KMS-11 (cell line): ENCODE measurements at regions not wholly inside any gene's neighbourhood (a gene's known extent, or its start where the extent isn't known, plus 50 kb on each side); places are given as distances from the start of the nearest gene placed in this dataset.

Experiments
- H2AFZ ChIP-seq: fragments of 200-600 bp; sonication (generic); 2 replicates; pipeline ENCODE4 v1.6.1; 2016; ENCODE audit warnings: antibody characterized with exemption, mixed run types, low read depth
- H3K27ac ChIP-seq: fragments of 200-600 bp; sonication (generic); 2 replicates; pipeline ENCODE4 v1.6.1; 2016; ENCODE audit warnings: mild to moderate bottlenecking, mixed run types
- H3K27me3 ChIP-seq: fragments of 200-600 bp; sonication (generic); 2 replicates; pipeline ENCODE4 v1.6.1; 2017; ENCODE audit warnings: mild to moderate bottlenecking, low read depth, mixed run types, moderate library complexity; ENCODE audit not compliant: insufficient read depth
- H3K36me3 ChIP-seq: fragments of 200-600 bp; sonication (generic); 2 replicates; pipeline ENCODE4 v1.6.1; 2017; ENCODE audit warnings: mild to moderate bottlenecking, mixed run types; ENCODE audit not compliant: insufficient read depth
- H3K4me1 ChIP-seq: fragments of 200-600 bp; sonication (generic); 2 replicates; pipeline ENCODE4 v1.6.1; 2016; ENCODE audit warnings: mild to moderate bottlenecking, low read depth, mixed run types; ENCODE audit not compliant: poor library complexity, severe bottlenecking
- H3K4me2 ChIP-seq: fragments of 200-600 bp; sonication (generic); 2 replicates; pipeline ENCODE4 v1.7.0; 2016; ENCODE audit warnings: mild to moderate bottlenecking, mixed run types
- H3K4me3 ChIP-seq: fragments of 200-600 bp; sonication (generic); IDR thresholded peaks from 2 replicates; pipeline ENCODE4 v1.6.1; 2017; ENCODE audit warnings: low read depth, low read length, mixed read lengths; ENCODE audit not compliant: insufficient read depth
- H3K79me2 ChIP-seq: fragments of 200-600 bp; sonication (generic); 2 replicates; pipeline ENCODE4 v1.6.1; 2016; ENCODE audit warnings: low read depth, mixed run types; ENCODE audit not compliant: insufficient read depth
- H3K9ac ChIP-seq: fragments of 200-600 bp; sonication (generic); 2 replicates; pipeline ENCODE4 v1.6.1; 2016; ENCODE audit warnings: mild to moderate bottlenecking, mixed run types
- H4K20me1 ChIP-seq: fragments of 200-600 bp; sonication (generic); 2 replicates; pipeline ENCODE4 v1.6.1; 2016; ENCODE audit warnings: mild to moderate bottlenecking, mixed run types; ENCODE audit not compliant: insufficient read depth
- TF ChIP-seq, protein P1 (sequence below): fragments of 200-600 bp; sonication (generic); conservative IDR thresholded peaks from 2 replicates; pipeline ENCODE4 v1.6.1; 2017; ENCODE audit warnings: low read depth, mild to moderate bottlenecking, antibody characterized with exemption, low read length, moderate library complexity, mixed read lengths

DNA sequence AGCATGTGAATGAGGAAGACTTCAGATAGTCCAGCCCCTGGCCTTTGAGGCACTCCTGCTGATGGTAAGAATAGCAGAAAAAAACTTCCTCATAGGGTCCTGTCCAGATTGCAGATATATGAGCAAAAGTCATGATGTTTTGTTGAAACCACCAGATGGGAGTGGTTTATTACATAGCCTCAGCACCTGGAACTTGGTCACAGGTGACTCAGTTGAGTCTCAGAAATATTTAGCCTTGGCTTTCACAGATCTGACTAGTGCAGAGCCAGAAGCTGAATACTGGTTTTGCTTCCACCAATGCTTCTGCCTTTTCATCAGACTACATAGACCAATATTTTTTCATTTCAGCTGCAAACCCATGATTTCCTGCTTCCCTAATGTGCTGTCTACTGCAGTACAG is 994.9 kb upstream of the SLIT2 start:
- H3K4me2 ChIP-seq = no peak overlapping the region
- H3K4me1 ChIP-seq = no peaks in the 10 kb centered on the region
- no peak overlapping the region for H2AFZ ChIP-seq
- TF ChIP-seq, protein P1, sequence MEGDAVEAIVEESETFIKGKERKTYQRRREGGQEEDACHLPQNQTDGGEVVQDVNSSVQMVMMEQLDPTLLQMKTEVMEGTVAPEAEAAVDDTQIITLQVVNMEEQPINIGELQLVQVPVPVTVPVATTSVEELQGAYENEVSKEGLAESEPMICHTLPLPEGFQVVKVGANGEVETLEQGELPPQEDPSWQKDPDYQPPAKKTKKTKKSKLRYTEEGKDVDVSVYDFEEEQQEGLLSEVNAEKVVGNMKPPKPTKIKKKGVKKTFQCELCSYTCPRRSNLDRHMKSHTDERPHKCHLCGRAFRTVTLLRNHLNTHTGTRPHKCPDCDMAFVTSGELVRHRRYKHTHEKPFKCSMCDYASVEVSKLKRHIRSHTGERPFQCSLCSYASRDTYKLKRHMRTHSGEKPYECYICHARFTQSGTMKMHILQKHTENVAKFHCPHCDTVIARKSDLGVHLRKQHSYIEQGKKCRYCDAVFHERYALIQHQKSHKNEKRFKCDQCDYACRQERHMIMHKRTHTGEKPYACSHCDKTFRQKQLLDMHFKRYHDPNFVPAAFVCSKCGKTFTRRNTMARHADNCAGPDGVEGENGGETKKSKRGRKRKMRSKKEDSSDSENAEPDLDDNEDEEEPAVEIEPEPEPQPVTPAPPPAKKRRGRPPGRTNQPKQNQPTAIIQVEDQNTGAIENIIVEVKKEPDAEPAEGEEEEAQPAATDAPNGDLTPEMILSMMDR = no peak
- no peak overlapping the region for H3K4me3 ChIP-seq
- no peaks in the 10 kb centered on the region for H3K27me3 ChIP-seq
- H3K27ac ChIP-seq = no peak overlapping the region
- H3K36me3 ChIP-seq = no peaks in the 10 kb centered on the region
- no peak overlapping the region for H3K9ac ChIP-seq
- H4K20me1 ChIP-seq = no peaks in the 10 kb centered on the region
- H3K79me2 ChIP-seq = no peaks in the 10 kb centered on the region

DNA sequence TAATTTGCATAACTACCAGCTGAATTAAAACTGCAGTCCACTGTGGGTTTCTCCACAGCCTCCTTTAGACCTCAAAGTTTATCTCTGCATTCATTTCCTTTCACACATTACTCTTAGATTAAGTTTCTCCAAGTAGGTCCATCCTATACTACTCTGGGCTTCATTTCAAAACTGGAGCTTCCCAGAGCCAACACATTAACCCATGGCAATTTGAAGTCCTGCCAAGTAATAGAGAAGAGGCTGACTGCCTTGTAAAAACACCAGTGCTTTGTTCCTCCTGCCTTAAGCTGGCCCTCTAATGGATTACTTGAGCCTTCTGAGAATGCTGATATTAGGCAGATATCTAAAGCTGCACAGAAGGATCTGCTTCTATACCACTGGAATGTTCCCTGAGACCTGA is 997.2 kb upstream of the SLIT2 start:
- Histone ChIP-seq H3K4me2 (no peak overlapping the region), H3K9ac (no peak overlapping the region), H3K27ac (no peak overlapping the region), H3K4me1 (no peaks in the 10 kb centered on the region), H3K27me3 (no peaks in the 10 kb centered on the region), H3K36me3 (no peaks in the 10 kb centered on the region), H3K4me3 (no peak overlapping the region), H3K79me2 (no peaks in the 10 kb centered on the region), H4K20me1 (no peaks in the 10 kb centered on the region), H2AFZ (no peak overlapping the region)
- TF ChIP-seq, protein P1 = no peak

DNA sequence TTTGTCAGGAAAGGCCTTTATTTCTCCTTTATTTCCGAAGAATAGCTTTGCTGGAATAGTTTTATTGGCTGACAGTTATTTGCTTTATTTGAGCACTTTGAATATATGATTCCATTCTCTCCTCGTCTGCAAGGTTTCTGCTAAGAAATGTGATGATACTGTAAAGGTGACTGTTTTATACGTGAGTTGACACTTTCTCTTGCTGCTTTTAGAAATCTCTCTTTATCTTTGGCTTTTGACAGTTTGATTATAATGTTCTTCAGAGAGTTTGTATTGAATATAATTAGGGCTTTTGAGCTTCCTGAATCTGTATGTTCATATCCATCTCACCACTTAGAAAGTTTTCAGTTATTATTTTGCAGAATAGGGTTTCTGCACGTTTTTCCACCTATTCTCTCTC is 1003.7 kb upstream of the SLIT2 start:
- no peaks in the 10 kb centered on the region for H3K79me2 ChIP-seq
- no peaks in the 10 kb centered on the region for H4K20me1 ChIP-seq
- no peaks in the 10 kb centered on the region for H3K36me3 ChIP-seq
- H3K9ac ChIP-seq = no peak overlapping the region
- no peak overlapping the region for H3K27ac ChIP-seq
- H3K4me3 ChIP-seq = no peak overlapping the region
- H3K4me2 ChIP-seq = no peak overlapping the region
- H2AFZ ChIP-seq = no peak overlapping the region
- TF ChIP-seq, protein P1 = no peak
- H3K27me3 ChIP-seq = no peaks in the 10 kb centered on the region
- H3K4me1 ChIP-seq = no peaks in the 10 kb centered on the region

DNA sequence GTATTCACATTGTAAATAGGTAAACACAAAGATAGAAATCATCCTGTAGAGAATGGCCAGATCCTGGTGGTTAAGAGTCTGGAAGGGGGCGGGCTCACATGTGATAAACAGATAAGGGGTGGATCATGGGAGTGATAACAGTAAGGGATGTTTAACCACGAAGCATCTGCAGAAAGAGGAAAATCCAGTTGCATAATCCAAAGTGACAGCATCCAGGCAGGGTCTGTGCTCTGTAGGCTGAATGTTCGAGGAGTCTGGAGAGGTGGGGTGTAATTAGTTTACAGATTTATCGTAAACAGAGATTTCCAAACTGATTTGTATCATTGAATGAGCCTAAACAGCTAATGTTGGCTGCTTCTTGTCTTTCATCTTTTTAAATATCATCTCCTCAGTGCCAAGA is 1009.8 kb upstream of the SLIT2 start:
- no peak overlapping the region for H3K4me3 ChIP-seq

More for the DNA sequence above, 1009.8 kb upstream of the SLIT2 start:
- Histone ChIP-seq H3K9ac (no peak overlapping the region), H3K27ac (no peak overlapping the region), H4K20me1 (no peaks in the 10 kb centered on the region), H3K27me3 (no peaks in the 10 kb centered on the region), H3K36me3 (no peaks in the 10 kb centered on the region), H3K79me2 (no peaks in the 10 kb centered on the region), H2AFZ (no peak overlapping the region), H3K4me1 (no peaks in the 10 kb centered on the region), H3K4me2 (no peak overlapping the region)
- TF ChIP-seq, protein P1 = no peak
